ENCODE measurements at regions not wholly inside any gene's neighbourhood (a gene's known extent, or its start where the extent isn't known, plus 50 kb on each side); places are given as distances from the start of the nearest gene placed in this dataset.

DNA sequence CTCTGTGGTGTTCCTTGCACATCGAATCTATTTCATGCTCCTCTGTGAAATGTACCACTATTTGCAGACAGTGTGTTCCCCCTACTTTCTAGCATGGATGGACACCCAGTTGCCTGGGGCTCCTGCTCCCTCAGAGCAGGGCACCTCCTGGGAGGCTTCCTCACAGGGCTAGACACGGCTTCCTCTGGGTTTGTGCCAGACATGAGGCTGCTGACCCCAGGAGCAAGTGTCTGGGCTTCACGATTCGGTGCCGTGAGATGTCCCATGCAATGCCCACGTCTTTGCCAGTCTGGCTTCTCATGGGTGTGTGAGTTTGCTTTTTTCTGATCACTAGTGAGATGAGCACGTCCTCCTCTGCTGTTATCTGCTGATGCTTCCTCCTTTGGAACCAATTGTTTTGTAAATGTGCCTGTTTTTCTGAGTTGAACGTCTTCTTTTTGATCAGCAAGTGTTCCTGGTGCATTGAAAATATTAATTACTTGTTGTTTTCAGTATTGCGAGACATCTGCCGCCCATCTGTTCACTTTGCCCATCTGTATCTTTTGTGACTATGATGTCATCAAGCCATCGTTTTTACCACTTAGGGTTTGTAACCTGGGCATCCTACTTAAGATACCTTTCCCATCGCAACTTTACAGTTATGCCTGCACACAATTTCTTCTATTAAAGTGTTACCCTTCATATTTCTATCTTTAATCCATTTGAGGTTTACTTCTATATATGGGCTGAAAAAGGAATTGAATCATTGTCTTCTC is 92.0 kb downstream of the TTLL2 start:
- Histone ChIP-seq H3K79me2 (ENCODE audit: control insufficient read depth, insufficient read depth, low read length) (no peaks in the 10 kb centered on the region), H3K9me1 (ENCODE audit: control insufficient read depth, insufficient read depth, low read length) (no peaks in the 10 kb centered on the region), H3K27ac (ENCODE audit: extremely low read depth, low read depth, low read length) (no peak overlapping the region), H3K4me1 (replicated peaks in 1 of 2; ENCODE audit: control insufficient read depth in 2 of 2, insufficient read depth in 2 of 2, low read length in 2 of 2) (peaks cover 0 to 11% of the 10 kb centered on the region in 2 experiments; a peak in 1 of 5 replicates), H3K4me2 (ENCODE audit: insufficient read depth, low read length) (no peak overlapping the region), H3K4me3 (no peak overlapping the region), H2AFZ (ENCODE audit: low read depth, low read length) (no peak overlapping the region), H3K27me3 (ENCODE audit: control insufficient read depth in 2 of 2, insufficient read depth in 2 of 2, low read length in 2 of 2) (peaks cover 21 to 54% of the 10 kb centered on the region in 2 experiments), H3K36me3 (ENCODE audit: control insufficient read depth, insufficient read depth, low read length) (no peaks in the 10 kb centered on the region), H4K20me1 (replicated peaks; ENCODE audit: control insufficient read depth, insufficient read depth, low read length) (no peaks in the 10 kb centered on the region), H3K9ac (ENCODE audit: insufficient read depth in 1 of 2, low read depth in 2 of 2, low read length in 2 of 2) (no peak overlapping the region), H3K9me3 (replicated peaks; ENCODE audit: control insufficient read depth, insufficient read depth, low read depth, low read length) (no peaks in the 10 kb centered on the region)
- WGBS (ENCODE audit: insufficient coverage, low coverage, missing lambda C conversion rate), result under 1% methylated on average over 12 of the region's 12 CpGs
- no TSS peak for BruUV-seq (replicated peaks)
- intact Hi-C loops (cut with micrococcal nuclease) (no loop called here), in situ Hi-C loops (cut with MboI) (no loop called here)
- no peak for TF ChIP-seq SMARCB1 (IDR thresholded peaks at IDR 0.05; ENCODE audit: insufficient read length, low read depth)
- ChIA-PET POLR2A (no interaction called here), CTCF (ENCODE audit: low intra/inter-chr PET ratio) (no interaction called here)
- ATAC-seq, result no peak
- no peak for FAIRE-seq
- DNase-seq (ENCODE audit: extremely low read depth in 1 of 4, low spot score in 3 of 4), result no peak

DNA sequence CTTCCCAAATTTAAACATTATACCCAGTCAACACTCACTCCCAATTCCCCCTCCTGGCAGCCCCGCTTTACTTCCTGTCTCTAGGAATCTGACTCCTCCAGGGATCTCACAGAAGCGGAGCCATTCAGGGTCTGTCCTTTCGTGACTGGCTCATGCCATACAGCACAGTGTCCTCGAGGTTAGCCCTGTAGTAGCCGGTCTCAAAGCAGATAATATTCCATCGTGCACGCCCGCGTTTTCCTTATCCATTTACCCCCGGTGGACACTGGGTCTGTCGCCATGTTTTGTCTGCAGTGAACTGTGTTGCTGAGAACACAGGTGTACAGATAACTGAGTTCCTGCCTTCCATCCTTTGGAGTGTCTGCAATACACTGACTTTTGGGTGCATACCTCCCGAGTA is 95.3 kb downstream of the TTLL2 start:
- Histone ChIP-seq H2AFZ (ENCODE audit: low read depth, low read length) (no peak overlapping the region), H3K79me2 (ENCODE audit: control insufficient read depth, insufficient read depth, low read length) (no peaks in the 10 kb centered on the region), H3K4me3 (no peak overlapping the region), H3K27ac (ENCODE audit: extremely low read depth, low read depth, low read length) (no peak overlapping the region), H3K9me3 (replicated peaks; ENCODE audit: control insufficient read depth, insufficient read depth, low read depth, low read length) (no peaks in the 10 kb centered on the region), H3K9ac (ENCODE audit: insufficient read depth in 1 of 2, low read depth in 2 of 2, low read length in 2 of 2) (no peak overlapping the region; a peak in 1 of 4 replicates), H4K20me1 (replicated peaks; ENCODE audit: control insufficient read depth, insufficient read depth, low read length) (no peaks in the 10 kb centered on the region), H3K4me2 (ENCODE audit: insufficient read depth, low read length) (no peak overlapping the region), H3K4me1 (replicated peaks in 1 of 2; ENCODE audit: control insufficient read depth in 2 of 2, insufficient read depth in 2 of 2, low read length in 2 of 2) (peaks cover 0 to 17% of the 10 kb centered on the region in 2 experiments; a peak in 2 of 5 replicates), H3K36me3 (ENCODE audit: control insufficient read depth, insufficient read depth, low read length) (no peaks in the 10 kb centered on the region), H3K9me1 (ENCODE audit: control insufficient read depth, insufficient read depth, low read length) (no peaks in the 10 kb centered on the region), H3K27me3 (ENCODE audit: control insufficient read depth in 2 of 2, insufficient read depth in 2 of 2, low read length in 2 of 2) (peaks cover 17 to 29% of the 10 kb centered on the region in 2 experiments)
- no TSS peak for BruUV-seq (replicated peaks)
- intact Hi-C loops (cut with micrococcal nuclease) (no loop called here), in situ Hi-C loops (cut with MboI) (no loop called here)
- FAIRE-seq (no peak), DNase-seq (ENCODE audit: extremely low read depth in 1 of 4, low spot score in 3 of 4) (no peak), ATAC-seq (no peak)
- CTCF ChIA-PET (ENCODE audit: low intra/inter-chr PET ratio), result no interaction called here
- POLR2A ChIA-PET, result interaction anchor here (0.6 kb wide), 1 partner anchor 11 kb away, joined by 3 read pairs; no protein-coding TSS in a partner anchor
- 1% methylated on average over 12 of the region's 12 CpGs for WGBS (ENCODE audit: insufficient coverage, low coverage, missing lambda C conversion rate)
- TF ChIP-seq CBX1 (IDR thresholded peaks at IDR 0.05; ENCODE audit: low read depth), result no peak
- no peak for TF ChIP-seq STAT5B (CRISPR knock-in tag; IDR thresholded peaks at IDR 0.05)
- TF ChIP-seq, protein P1, sequence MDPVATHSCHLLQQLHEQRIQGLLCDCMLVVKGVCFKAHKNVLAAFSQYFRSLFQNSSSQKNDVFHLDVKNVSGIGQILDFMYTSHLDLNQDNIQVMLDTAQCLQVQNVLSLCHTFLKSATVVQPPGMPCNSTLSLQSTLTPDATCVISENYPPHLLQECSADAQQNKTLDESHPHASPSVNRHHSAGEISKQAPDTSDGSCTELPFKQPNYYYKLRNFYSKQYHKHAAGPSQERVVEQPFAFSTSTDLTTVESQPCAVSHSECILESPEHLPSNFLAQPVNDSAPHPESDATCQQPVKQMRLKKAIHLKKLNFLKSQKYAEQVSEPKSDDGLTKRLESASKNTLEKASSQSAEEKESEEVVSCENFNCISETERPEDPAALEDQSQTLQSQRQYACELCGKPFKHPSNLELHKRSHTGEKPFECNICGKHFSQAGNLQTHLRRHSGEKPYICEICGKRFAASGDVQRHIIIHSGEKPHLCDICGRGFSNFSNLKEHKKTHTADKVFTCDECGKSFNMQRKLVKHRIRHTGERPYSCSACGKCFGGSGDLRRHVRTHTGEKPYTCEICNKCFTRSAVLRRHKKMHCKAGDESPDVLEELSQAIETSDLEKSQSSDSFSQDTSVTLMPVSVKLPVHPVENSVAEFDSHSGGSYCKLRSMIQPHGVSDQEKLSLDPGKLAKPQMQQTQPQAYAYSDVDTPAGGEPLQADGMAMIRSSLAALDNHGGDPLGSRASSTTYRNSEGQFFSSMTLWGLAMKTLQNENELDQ (CRISPR knock-in tag; IDR thresholded peaks at IDR 0.05; ENCODE audit: borderline replicate concordance), result no peak
- no peak for TF ChIP-seq ZNF232 (CRISPR knock-in tag; IDR thresholded peaks at IDR 0.05)
- no peak for TF ChIP-seq ZNF354B (CRISPR knock-in tag; IDR thresholded peaks at IDR 0.05)
- no peak for TF ChIP-seq SMAD1 (IDR thresholded peaks at IDR 0.05; ENCODE audit: low read depth, low read length, partially characterized antibody)
- TF ChIP-seq ADNP (tag; IDR thresholded peaks at IDR 0.05), result no peak
- TF ChIP-seq NONO (IDR thresholded peaks at IDR 0.05; ENCODE audit: low read depth in 2 of 2, low read length in 1 of 2), result no peak
- no peak for TF ChIP-seq ZNF707 (CRISPR knock-in tag; conservative IDR thresholded peaks at IDR 0.05)
- TF ChIP-seq POLR2G (IDR thresholded peaks at IDR 0.05; ENCODE audit: low read depth, low read length), result no peak
- no peak for TF ChIP-seq TEAD2 (tag; IDR thresholded peaks at IDR 0.05)
- TF ChIP-seq ZNF785 (CRISPR knock-in tag; IDR thresholded peaks at IDR 0.05), result no peak
